Erythroblast (primary cell): ENCODE measurements at regions not wholly inside any gene's neighbourhood (a gene's known extent, or its start where the extent isn't known, plus 50 kb on each side); places are given as distances from the start of the nearest gene placed in this dataset.

ENCODE experiments used
- DNase-seq, 2 experiments: peaks; one replicate each; lab custom pipeline; 2025; lab: John Stamatoyannopoulos, UW
- GATA1 ChIP-seq: IDR thresholded peaks from 2 replicates; pipeline ENCODE4 v1.6.1; 2011; ENCODE audit warnings: low read depth, mild to moderate bottlenecking, control low read depth, low read length, moderate library complexity
- POLR2A ChIP-seq: IDR thresholded peaks from 2 replicates; pipeline ENCODE4 v1.6.1; 2011; ENCODE audit warnings: mild to moderate bottlenecking, low read length

DNA sequence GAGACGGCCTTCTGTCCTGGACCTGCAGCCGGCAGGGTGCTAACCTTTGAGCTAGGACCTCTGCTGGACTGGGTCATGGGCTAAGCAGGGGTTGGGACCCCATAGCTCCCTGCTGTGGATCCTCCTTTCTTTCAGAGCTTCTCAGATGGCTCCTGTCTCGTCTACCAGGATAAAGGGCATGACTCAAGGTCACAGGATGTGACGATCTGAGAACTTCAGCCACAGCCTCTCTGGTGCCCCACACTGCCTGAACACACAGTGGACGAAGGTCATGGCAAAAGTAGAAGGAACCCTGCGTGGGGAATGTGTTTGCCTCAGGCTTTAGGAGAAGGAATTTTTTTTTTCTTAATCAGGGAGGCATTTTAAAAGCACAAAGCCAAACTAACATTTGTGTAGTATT lies 196.7 kb downstream of the TRIM29 start:
- DNase-seq: no peak
- TF ChIP-seq POLR2A (no peak), GATA1 (no peak)

DNA sequence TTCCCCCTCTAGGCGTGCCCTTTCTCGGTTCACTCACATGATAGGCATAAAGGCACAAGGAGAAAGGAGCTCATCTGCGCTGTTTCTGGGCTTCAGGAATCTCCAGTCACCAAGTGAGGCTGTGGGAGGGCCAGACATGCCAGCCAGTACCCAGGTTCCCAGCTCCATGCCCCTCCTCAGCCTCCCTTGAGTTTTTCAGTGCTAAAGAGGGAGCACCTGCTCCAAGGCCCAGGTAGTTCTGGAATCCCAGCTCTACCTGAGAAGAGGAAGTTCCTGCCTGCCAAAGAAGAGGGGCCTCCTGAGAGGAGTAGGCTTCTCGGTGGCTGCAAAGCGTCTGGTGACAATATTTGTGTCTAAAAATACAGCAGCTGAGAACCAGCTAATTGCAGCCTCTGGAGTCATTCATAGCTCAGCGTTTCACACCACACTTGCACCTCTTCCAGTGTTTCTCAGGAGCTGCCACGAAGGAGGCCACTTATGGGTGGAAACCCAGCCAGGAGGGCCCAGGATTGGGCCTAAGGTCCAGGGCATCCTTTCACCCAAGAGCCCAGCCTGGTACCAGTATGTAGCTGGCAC lies 197.4 kb downstream of the TRIM29 start:
- no peak for TF ChIP-seq GATA1
- no peak for TF ChIP-seq POLR2A
- DNase-seq: no peak

GRCh38 chr11:119937412-119937811 lies 200.5 kb downstream of the TRIM29 start:
- TF ChIP-seq GATA1: no peak
- no peak for TF ChIP-seq POLR2A
- DNase-seq: no peak

DNA sequence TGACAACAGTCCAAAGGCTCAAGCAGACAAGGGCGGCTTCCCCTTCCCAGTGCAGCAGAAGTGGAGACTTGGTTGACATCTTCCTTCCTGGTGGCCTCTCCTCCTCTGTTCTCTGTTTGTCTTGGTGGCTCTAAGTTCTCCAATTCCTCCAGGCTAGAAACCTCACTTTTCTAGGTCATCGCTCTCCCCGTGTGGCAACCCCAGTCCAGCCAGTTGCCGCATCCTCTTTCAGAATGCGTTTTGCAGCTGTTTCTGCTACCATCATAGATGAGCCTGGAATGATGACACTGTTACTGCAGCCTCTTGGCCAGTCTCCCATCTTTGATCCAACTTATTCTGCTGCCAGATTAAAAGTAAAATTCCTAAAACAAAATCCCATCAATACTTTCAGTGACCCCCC lies 201.5 kb downstream of the TRIM29 start:
- no peak for TF ChIP-seq POLR2A
- no peak for TF ChIP-seq GATA1
- no peak for DNase-seq

DNA sequence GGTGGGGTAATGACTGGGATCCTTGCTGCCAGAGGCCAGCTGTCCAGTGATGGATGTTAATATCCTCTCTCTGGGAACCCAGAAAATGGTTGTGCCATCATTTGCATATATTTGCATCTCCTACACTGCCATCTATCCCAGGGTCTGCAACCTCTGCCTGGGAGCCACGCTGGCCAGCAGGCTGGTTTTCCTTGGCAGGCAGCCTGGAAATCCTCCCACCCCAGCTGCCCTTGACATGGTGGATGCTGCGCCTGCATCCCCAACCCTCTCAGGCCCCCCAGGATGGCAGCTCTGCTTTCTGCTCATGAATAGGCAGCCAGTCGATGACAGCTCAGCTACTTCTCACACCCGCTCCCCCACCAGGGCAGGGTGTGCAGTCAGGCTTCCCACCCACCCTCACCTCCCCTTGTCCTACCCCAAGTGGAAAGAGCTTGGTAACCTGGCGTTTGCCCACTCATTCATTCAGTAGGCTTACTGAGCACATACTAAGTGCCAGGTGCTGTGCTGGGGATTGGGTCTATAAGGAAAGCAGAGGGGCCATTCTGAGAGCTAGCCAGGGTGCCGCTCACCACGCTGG lies 202.5 kb downstream of the TRIM29 start:
- no peak for DNase-seq
- TF ChIP-seq GATA1: no peak
- no peak for TF ChIP-seq POLR2A

- TF ChIP-seq GATA1: no peak
- TF ChIP-seq POLR2A: no peak
- no peak for DNase-seq
Measured at GRCh38 chr11:119934866-119935265, 203.0 kb downstream of the TRIM29 start.

DNA sequence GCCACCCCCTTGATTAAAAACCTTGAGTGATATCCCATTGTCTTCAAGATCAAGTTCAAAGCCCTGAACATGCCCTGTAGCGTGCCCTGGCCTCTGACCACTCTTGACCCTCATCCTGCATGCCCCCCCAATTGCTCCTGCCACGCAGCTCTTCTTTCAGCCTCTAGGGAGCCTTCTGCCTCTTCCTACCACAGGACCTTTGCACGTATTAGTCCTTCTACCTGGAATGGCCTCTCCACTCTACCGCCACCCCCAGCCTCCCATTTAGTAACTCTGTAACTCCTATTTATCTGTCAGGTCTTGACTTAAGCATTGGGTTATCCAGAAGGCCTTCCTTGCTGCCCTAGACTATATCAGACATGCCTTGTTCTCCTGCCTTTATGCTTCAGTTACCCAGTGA lies 203.6 kb downstream of the TRIM29 start:
- DNase-seq: no peak

GRCh38 chr11:119933584-119933983 lies 204.3 kb downstream of the TRIM29 start:
- TF ChIP-seq POLR2A: no peak
- TF ChIP-seq GATA1: no peak
- no peak for DNase-seq

More for the DNA sequence above, 203.6 kb downstream of the TRIM29 start:
- TF ChIP-seq POLR2A (no peak), GATA1 (no peak)

DNA sequence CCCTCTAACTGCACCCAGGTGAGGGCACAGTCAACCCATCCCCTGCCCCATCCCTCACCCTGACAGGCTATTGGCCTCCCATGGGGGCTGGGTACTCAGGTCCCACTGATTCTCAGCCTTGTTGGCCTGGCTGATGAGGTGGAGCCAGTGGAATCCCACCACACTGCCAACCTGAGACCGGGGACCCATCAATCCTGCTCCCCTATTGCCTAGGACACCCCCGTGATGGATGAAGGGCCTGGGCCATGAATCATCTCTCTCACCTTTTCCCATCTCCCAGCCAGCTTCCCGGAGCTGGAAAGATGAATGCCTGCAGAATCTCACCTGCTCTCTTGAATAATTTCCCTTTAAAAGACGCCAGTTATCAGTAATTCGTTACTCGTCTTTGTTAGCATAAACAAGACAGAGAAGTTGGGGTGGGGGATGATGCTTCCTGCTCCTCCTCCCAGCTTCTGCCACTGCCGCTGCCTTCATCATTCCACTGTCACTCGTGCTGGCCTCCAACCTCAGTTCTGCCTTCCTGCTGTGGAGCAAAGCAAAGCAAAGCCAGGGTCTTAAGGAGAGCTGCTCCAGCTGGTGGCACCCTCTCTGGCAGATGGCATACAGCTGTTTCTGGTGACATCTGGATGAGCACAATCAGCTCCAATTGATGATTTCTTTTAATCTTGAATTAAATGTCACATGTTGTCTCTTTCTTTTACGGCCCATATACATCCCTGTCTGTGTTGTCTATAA lies 204.0 kb upstream of the NECTIN1 start:
- TF ChIP-seq GATA1 (no peak), POLR2A (no peak)
- no peak for DNase-seq

GRCh38 chr11:119928047-119928446 lies 199.0 kb upstream of the NECTIN1 start:
- TF ChIP-seq POLR2A (no peak), GATA1 (no peak)
- DNase-seq: peak; percentile 5 to 35

DNA sequence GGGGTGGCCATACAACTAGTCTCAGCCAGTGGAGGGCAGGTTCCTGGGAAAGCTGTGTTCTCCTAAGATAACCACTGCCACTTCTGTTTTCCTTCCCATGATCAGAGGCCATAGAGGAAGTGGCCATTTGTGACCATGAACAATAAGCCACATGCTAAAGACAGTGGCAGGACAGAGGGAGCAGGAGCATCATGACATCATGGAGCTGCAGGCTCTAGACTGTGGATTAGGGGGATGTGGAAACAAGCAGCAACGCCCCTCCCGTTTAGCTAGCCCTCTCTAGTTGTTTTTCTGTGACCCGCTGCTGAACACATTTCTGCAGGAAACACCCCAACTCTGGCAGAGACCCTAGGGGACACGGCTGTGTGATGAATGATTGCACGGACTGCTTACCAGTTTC lies 195.0 kb upstream of the NECTIN1 start:
- TF ChIP-seq POLR2A: no peak
- no peak for TF ChIP-seq GATA1
- no peak for DNase-seq

DNA sequence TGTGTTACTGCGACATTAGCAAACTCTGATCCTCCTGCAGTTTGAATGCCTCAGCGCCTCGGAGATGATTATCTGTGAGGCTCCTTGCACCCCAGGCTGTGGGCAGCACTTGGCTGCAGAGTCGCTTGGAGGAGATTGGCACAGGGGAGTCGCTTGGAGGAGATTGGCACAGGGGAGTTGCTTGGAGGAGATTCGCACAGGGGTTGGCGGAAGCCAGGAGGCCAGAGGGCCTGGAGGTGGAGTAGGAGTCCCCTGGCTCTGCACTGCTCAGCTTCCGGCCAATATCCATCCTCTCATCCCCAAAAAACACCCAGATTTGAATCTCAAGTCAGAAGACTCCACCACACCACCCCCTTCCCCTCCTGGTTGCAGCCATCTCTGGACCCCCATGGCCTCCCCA lies 192.6 kb upstream of the NECTIN1 start:
- no peak for DNase-seq
- no peak for TF ChIP-seq POLR2A
- TF ChIP-seq GATA1: no peak

DNA sequence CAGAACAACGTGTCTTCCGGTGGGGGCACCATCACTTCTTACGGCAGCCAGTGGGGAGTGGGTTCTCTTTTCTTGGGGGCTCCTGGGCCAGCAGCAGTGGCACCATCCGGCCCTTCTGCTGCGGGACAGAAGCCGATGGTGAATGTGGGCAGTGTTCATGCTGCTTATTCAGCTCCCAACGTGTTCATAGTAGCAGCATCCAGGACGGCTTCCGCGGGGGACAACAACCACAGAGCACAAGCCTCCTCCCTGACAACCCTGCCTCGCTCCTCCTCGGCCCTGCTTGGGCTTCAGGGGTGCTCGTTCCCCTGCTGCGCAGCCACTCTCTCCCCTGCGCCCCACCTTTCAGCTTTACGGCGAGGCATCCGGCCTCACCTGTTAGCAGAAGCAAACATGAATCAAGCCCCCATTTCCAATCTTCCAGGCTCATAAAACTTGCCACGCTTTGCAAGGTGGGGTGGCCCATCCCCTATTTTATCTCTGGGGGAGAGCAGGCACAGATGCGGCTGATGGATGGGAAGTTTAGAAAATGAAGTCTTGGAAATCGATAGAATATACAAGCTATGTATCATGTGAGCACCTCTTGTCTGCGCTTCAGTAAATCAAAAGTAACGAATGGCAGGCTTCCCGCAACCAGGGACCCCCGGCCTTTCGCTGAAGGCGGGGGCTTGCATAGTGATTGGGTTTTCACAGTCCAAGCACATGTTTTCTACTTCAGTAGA lies 191.8 kb upstream of the NECTIN1 start:
- no peak for TF ChIP-seq POLR2A
- TF ChIP-seq GATA1: no peak
- DNase-seq: no peak

- TF ChIP-seq GATA1: no peak
- DNase-seq: no peak
Measured at GRCh38 chr11:119919656-119920055, 190.7 kb upstream of the NECTIN1 start.

GRCh38 chr11:119918347-119918746 lies 189.3 kb upstream of the NECTIN1 start:
- DNase-seq: no peak
- no peak for TF ChIP-seq GATA1
- no peak for TF ChIP-seq POLR2A
